A673 (cell line): ENCODE measurements at regions not wholly inside any gene's neighbourhood (a gene's known extent, or its start where the extent isn't known, plus 50 kb on each side); places are given as distances from the start of the nearest gene placed in this dataset.

Source experiments
- BruUV-seq: library from RNA; stranded (reverse); fragments of 400-500 nt; replicated peaks from 2 replicates; lab custom pipeline; 2021; lab: Mats Ljungman, UMichigan
- CTCF ChIA-PET: fragments of 300-600 bp; sonication (Branson Sonifier 250); formaldehyde crosslinking; loops from one replicate; lab custom pipeline; 2022; ENCODE audit warnings: antibody characterized with exemption; lab: Charles Lee
- POLR2A ChIA-PET: fragments of 300-600 bp; sonication (Branson Sonifier 250); formaldehyde crosslinking; loops from one replicate; lab custom pipeline; 2022; ENCODE audit warnings: antibody characterized with exemption; ENCODE audit not compliant: low non-redundant PET; lab: Charles Lee
- DNase-seq: peaks from one replicate; pipeline ENCODE4 v3.0.0-alpha.2; 2015; ENCODE audit warnings: low spot score
- H3K27ac ChIP-seq: fragments of 200-600 bp; sonication (generic); 2 replicates; pipeline ENCODE4 v1.5.1; 2016; ENCODE audit warnings: mixed run types, low read depth, mild to moderate bottlenecking, mixed read lengths, antibody characterized with exemption, low read length; ENCODE audit not compliant: poor library complexity, severe bottlenecking
- H3K27me3 ChIP-seq: fragments of 200-600 bp; sonication (generic); replicated peaks from 2 replicates; pipeline ENCODE4 v1.6.1; 2017; ENCODE audit warnings: mixed run types, low read depth, mild to moderate bottlenecking, mixed read lengths, antibody characterized with exemption, low read length; ENCODE audit not compliant: insufficient read depth, poor library complexity
- H3K36me3 ChIP-seq: fragments of 200-600 bp; sonication (generic); 2 replicates; pipeline ENCODE4 v1.6.1; 2016; ENCODE audit warnings: mixed run types, mild to moderate bottlenecking, mixed read lengths, antibody characterized with exemption, low read length; ENCODE audit not compliant: insufficient read depth, poor library complexity, severe bottlenecking
- H3K4me1 ChIP-seq: fragments of 200-600 bp; sonication (generic); 2 replicates; pipeline ENCODE4 v1.6.1; 2017; ENCODE audit warnings: mixed run types, mild to moderate bottlenecking, mixed read lengths, antibody characterized with exemption, low read length; ENCODE audit not compliant: insufficient read depth, poor library complexity, severe bottlenecking
- H3K4me3 ChIP-seq: fragments of 200-600 bp; sonication (generic); 2 replicates; pipeline ENCODE4 v1.5.1; 2016; ENCODE audit warnings: low read depth, mixed run types, mild to moderate bottlenecking, mixed read lengths, low read length; ENCODE audit not compliant: poor library complexity, severe bottlenecking
- H3K9me3 ChIP-seq: fragments of 200-600 bp; sonication (generic); 2 replicates; pipeline ENCODE4 v1.6.1; 2016; ENCODE audit warnings: mixed run types, low read depth, mild to moderate bottlenecking, mixed read lengths, antibody characterized with exemption, low read length; ENCODE audit not compliant: poor library complexity, severe bottlenecking
- EZH2 ChIP-seq: fragments of 200-600 bp; sonication (generic); IDR thresholded peaks from 2 replicates; pipeline ENCODE4 v1.6.1; 2017; ENCODE audit warnings: borderline replicate concordance, low read depth, mild to moderate bottlenecking, mixed read lengths, antibody characterized with exemption, low read length; ENCODE audit not compliant: poor library complexity, severe bottlenecking
- intact Hi-C: fragments of 100-400 bp; cut with micrococcal nuclease; formaldehyde crosslinking; loops from one replicate; pipeline ENCODE4 v1.10.0; 2022; ENCODE audit not compliant: unreplicated experiment
- TF ChIP-seq, protein P1 (sequence below): fragments of 300-800, 200-600 bp; sonication (generic); conservative IDR thresholded peaks from 2 replicates; pipeline ENCODE4 v1.5.1; 2017; ENCODE audit warnings: low read depth, mild to moderate bottlenecking, antibody characterized with exemption, low read length, moderate library complexity, mixed read lengths

- Histone ChIP-seq H3K4me1 (no peaks in the 10 kb centered on the region), H3K4me3 (no peak overlapping the region), H3K9me3 (no peaks in the 10 kb centered on the region), H3K27ac (no peak overlapping the region), H3K36me3 (no peaks in the 10 kb centered on the region), H3K27me3 (no peaks in the 10 kb centered on the region)
- ChIA-PET CTCF (no interaction called here), POLR2A (no interaction called here)
- intact Hi-C loops, result no loop called here
- no TSS peak for BruUV-seq
- no peak for DNase-seq
- TF ChIP-seq, protein P1, sequence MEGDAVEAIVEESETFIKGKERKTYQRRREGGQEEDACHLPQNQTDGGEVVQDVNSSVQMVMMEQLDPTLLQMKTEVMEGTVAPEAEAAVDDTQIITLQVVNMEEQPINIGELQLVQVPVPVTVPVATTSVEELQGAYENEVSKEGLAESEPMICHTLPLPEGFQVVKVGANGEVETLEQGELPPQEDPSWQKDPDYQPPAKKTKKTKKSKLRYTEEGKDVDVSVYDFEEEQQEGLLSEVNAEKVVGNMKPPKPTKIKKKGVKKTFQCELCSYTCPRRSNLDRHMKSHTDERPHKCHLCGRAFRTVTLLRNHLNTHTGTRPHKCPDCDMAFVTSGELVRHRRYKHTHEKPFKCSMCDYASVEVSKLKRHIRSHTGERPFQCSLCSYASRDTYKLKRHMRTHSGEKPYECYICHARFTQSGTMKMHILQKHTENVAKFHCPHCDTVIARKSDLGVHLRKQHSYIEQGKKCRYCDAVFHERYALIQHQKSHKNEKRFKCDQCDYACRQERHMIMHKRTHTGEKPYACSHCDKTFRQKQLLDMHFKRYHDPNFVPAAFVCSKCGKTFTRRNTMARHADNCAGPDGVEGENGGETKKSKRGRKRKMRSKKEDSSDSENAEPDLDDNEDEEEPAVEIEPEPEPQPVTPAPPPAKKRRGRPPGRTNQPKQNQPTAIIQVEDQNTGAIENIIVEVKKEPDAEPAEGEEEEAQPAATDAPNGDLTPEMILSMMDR, result no peak
- no peak for TF ChIP-seq EZH2
These were observed 370.5 kb upstream of the ANXA10 start for GRCh38 chr4:167721617-167722486.

DNA sequence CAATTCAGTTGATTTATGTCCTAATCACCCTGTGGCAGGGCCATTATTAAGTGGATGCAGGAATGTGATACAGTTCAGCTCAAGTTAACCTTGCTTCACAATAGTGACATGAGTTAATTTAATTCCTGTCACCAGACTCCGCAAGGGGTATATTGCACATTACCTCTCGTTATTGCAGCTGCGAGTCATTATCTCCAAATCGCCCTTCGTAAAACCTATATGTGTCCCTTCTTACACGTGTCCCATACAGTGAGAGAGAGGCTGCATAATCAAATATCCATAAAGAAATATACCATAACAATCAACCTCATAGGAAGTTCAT is 369.9 kb upstream of the ANXA10 start:
- intact Hi-C loops, result no loop called here
- Histone ChIP-seq H3K4me3 (no peak overlapping the region), H3K27me3 (no peaks in the 10 kb centered on the region), H3K36me3 (no peaks in the 10 kb centered on the region), H3K27ac (no peak overlapping the region), H3K4me1 (no peaks in the 10 kb centered on the region), H3K9me3 (no peaks in the 10 kb centered on the region)
- TF ChIP-seq, protein P1, result no peak
- TF ChIP-seq EZH2, result no peak
- BruUV-seq, result no TSS peak
- ChIA-PET POLR2A (no interaction called here), CTCF (no interaction called here)
- DNase-seq, result no peak

GRCh38 chr4:167724941-167725340 is 367.4 kb upstream of the ANXA10 start:
- ChIA-PET CTCF (no interaction called here), POLR2A (no interaction called here)
- no peak for TF ChIP-seq EZH2
- TF ChIP-seq, protein P1, result no peak
- H3K27me3 ChIP-seq, result no peaks in the 10 kb centered on the region
- intact Hi-C loops, result no loop called here
- no peak for DNase-seq
- no peak overlapping the region for H3K4me3 ChIP-seq
- no peaks in the 10 kb centered on the region for H3K9me3 ChIP-seq
- no TSS peak for BruUV-seq
- no peaks in the 10 kb centered on the region for H3K4me1 ChIP-seq
- no peak overlapping the region for H3K27ac ChIP-seq
- H3K36me3 ChIP-seq, result no peaks in the 10 kb centered on the region
